HCT116 (cell line): ENCODE measurements at regions not wholly inside any gene's neighbourhood (a gene's known extent, or its start where the extent isn't known, plus 50 kb on each side); places are given as distances from the start of the nearest gene placed in this dataset.

ENCODE experiments used
- ATAC-seq: fragments of 200-7000 bp; cut with Tn5 transposase; 2 replicates; pipeline ENCODE4 v1.9.1; 2020; ENCODE audit warnings: mild to moderate bottlenecking, moderate library complexity
- BruUV-seq: library from RNA; stranded (reverse); fragments of 400-500 nt; replicated peaks from 2 replicates; lab custom pipeline; 2021; lab: Mats Ljungman, UMichigan
- CTCF ChIA-PET: fragments of 300-600 bp; sonication (Branson Sonifier 250); formaldehyde crosslinking; loops from one replicate; lab custom pipeline; 2021; ENCODE audit warnings: antibody characterized with exemption; lab: Charles Lee
- POLR2A ChIA-PET: fragments of 300-600, 350-600 bp; sonication (Branson Sonifier 250); formaldehyde crosslinking; loops from one replicate; lab custom pipeline; 2021; ENCODE audit warnings: antibody characterized with exemption; lab: Charles Lee
- RAD21 ChIA-PET, 2 experiments: fragments of 300-600 bp; sonication (Branson Sonifier 250); formaldehyde crosslinking; loops; one replicate each; lab custom pipeline; 2023; ENCODE audit warnings: low total read pairs in 2 of 2; ENCODE audit not compliant: uncharacterized antibody in 2 of 2, unreplicated experiment in 2 of 2, low non-redundant PET in 1 of 2; lab: Charles Lee
- DNase-seq: peaks from one replicate; pipeline ENCODE4 v3.0.0-alpha.2; 2010; ENCODE audit warnings: low read depth, low spot score
- H2AFZ ChIP-seq: fragments of 200-600 bp; shearing (Covaris generic), sonication (generic); 2 replicates; pipeline ENCODE4 v1.6.1; 2017; ENCODE audit warnings: low read depth, mixed run types, mixed read lengths, antibody characterized with exemption, low read length; ENCODE audit not compliant: poor library complexity, severe bottlenecking
- H3K27ac ChIP-seq: 2 replicates; pipeline ENCODE4 v1.5.1; 2012; ENCODE audit warnings: low read depth, low read length
- H3K27me3 ChIP-seq: fragments of 200-600 bp; sonication (generic); 2 replicates; pipeline ENCODE4 v1.6.1; 2016; ENCODE audit warnings: mixed run types, low read length, mixed read lengths; ENCODE audit not compliant: insufficient read depth
- H3K36me3 ChIP-seq, 2 experiments: fragments of 200-500 bp in 1 of 2; fragments of 200-600 bp in 1 of 2; sonication (Bioruptor generic) in 1 of 2; sonication (generic) in 1 of 2; 2 replicates each; pipeline versions ENCODE4 v1.5.1 to v1.6.1; 2014 to 2016; ENCODE audit warnings: low read length in 2 of 2, inconsistent platforms in 1 of 2, mixed read lengths in 1 of 2, mixed run types in 1 of 2; ENCODE audit not compliant: insufficient read depth in 2 of 2, control insufficient read depth in 1 of 2
- H3K4me1 ChIP-seq, 2 experiments: fragments of 200-600 bp in 1 of 2; sonication (generic) in 1 of 2; 2 replicates each; pipeline versions ENCODE4 v1.5.1 to v1.6.1; 2012 to 2017; ENCODE audit warnings: low read length in 2 of 2, inconsistent platforms in 1 of 2, mild to moderate bottlenecking in 1 of 2, mixed read lengths in 1 of 2, mixed run types in 1 of 2, moderate library complexity in 1 of 2; ENCODE audit not compliant: insufficient read depth in 2 of 2, control insufficient read depth in 1 of 2
- H3K4me2 ChIP-seq: fragments of 200-600 bp; sonication (generic); 2 replicates; pipeline ENCODE4 v1.6.1; 2017; ENCODE audit warnings: mixed run types, low read length, mixed read lengths
- H3K4me3 ChIP-seq, 2 experiments: fragments of 200-600 bp in 1 of 2; sonication (generic) in 1 of 2; replicated peaks in 1 of 2; 2 replicates each; pipeline ENCODE4 v1.5.1; 2011 to 2016; ENCODE audit warnings: low read length in 2 of 2, control low read depth in 1 of 2, low read depth in 1 of 2, mild to moderate bottlenecking in 1 of 2, mixed read lengths in 1 of 2, mixed run types in 1 of 2
- H3K79me2 ChIP-seq: fragments of 200-600 bp; sonication (generic); 2 replicates; pipeline ENCODE4 v1.6.1; 2017; ENCODE audit warnings: mild to moderate bottlenecking, mixed run types, low read length, moderate library complexity, mixed read lengths; ENCODE audit not compliant: insufficient read depth
- H3K9ac ChIP-seq: fragments of 200-600 bp; sonication (generic); 2 replicates; pipeline ENCODE4 v1.6.1; 2016; ENCODE audit warnings: low read length, mixed read lengths
- H3K9me2 ChIP-seq: fragments of 200-600 bp; sonication (generic), shearing (Covaris generic); 2 replicates; pipeline ENCODE4 v1.6.1; 2017; ENCODE audit warnings: mixed run types, mild to moderate bottlenecking, moderate library complexity; ENCODE audit not compliant: insufficient read depth
- H3K9me3 ChIP-seq, 2 experiments: fragments of 200-500 bp in 1 of 2; fragments of 200-600 bp in 1 of 2; sonication (Bioruptor generic) in 1 of 2; sonication (generic) in 1 of 2; 2 replicates each; pipeline ENCODE4 v1.6.1; 2014 to 2017; ENCODE audit warnings: low read length in 2 of 2, mixed read lengths in 2 of 2, inconsistent platforms in 1 of 2, low read depth in 1 of 2, mild to moderate bottlenecking in 1 of 2, mixed run types in 1 of 2, moderate library complexity in 1 of 2; ENCODE audit not compliant: control insufficient read depth in 1 of 2, insufficient read depth in 1 of 2
- H4K20me1 ChIP-seq: fragments of 200-600 bp; sonication (generic), shearing (Covaris generic); 2 replicates; pipeline ENCODE4 v1.6.1; 2017; ENCODE audit warnings: mixed run types, mild to moderate bottlenecking, moderate library complexity; ENCODE audit not compliant: insufficient read depth
- ATF3 ChIP-seq: IDR thresholded peaks from 2 replicates; pipeline ENCODE4 v1.6.1; 2012
- CBX3 ChIP-seq: IDR thresholded peaks from 2 replicates; pipeline ENCODE4 v1.6.1; 2012; ENCODE audit warnings: low read depth
- CEBPB ChIP-seq: IDR thresholded peaks from 2 replicates; pipeline ENCODE4 v1.6.1; 2012; ENCODE audit warnings: low read depth
- ELF1 ChIP-seq: IDR thresholded peaks from 2 replicates; pipeline ENCODE4 v1.6.1; 2012; ENCODE audit warnings: low read depth, borderline replicate concordance
- EZH2 ChIP-seq: fragments of 200-600 bp; sonication (generic); IDR thresholded peaks from 2 replicates; pipeline ENCODE4 v1.6.1; 2017; ENCODE audit warnings: antibody characterized with exemption, mixed run types
- EZH2phosphoT487 ChIP-seq: fragments of 200-600 bp; IDR thresholded peaks from 2 replicates; pipeline ENCODE4 v1.6.1; 2018; ENCODE audit warnings: antibody characterized with exemption, borderline replicate concordance
- FOSL1 ChIP-seq: IDR thresholded peaks from 2 replicates; pipeline ENCODE4 v1.6.1; 2012; ENCODE audit warnings: low read depth
- JUND ChIP-seq: IDR thresholded peaks from 2 replicates; pipeline ENCODE4 v1.6.1; 2012
- MAX ChIP-seq: IDR thresholded peaks from 2 replicates; pipeline ENCODE4 v1.6.1; 2012
- POLR2A ChIP-seq: IDR thresholded peaks from 2 replicates; pipeline ENCODE4 v1.7.0; 2011; ENCODE audit warnings: borderline replicate concordance; ENCODE audit not compliant: insufficient read depth, insufficient read length; ENCODE audit errors: extremely low read depth
- REST ChIP-seq: IDR thresholded peaks from 2 replicates; pipeline ENCODE4 v1.6.1; 2012; ENCODE audit warnings: low read depth
- SIN3A ChIP-seq: IDR thresholded peaks from 2 replicates; pipeline ENCODE4 v1.6.1; 2012; ENCODE audit warnings: low read depth
- SP1 ChIP-seq: IDR thresholded peaks from 2 replicates; pipeline ENCODE4 v1.6.1; 2012; ENCODE audit warnings: low read depth
- SRF ChIP-seq: IDR thresholded peaks from 2 replicates; pipeline ENCODE4 v1.6.1; 2012; ENCODE audit warnings: low read depth
- TCF7L2 ChIP-seq: IDR thresholded peaks from 2 replicates; pipeline ENCODE4 v1.7.0; 2011; ENCODE audit warnings: borderline replicate concordance, inconsistent platforms; ENCODE audit not compliant: insufficient read depth, insufficient read length; ENCODE audit errors: extremely low read depth
- YY1 ChIP-seq: IDR thresholded peaks from 2 replicates; pipeline ENCODE4 v1.6.1; 2011; ENCODE audit warnings: low read length, low read depth, moderate library complexity, mild to moderate bottlenecking; ENCODE audit not compliant: insufficient replicate concordance; ENCODE audit errors: extremely low read depth
- ZFX ChIP-seq: fragments of 450-650 bp; IDR thresholded peaks from 2 replicates; pipeline ENCODE4 v1.6.1; 2017
- intact Hi-C: fragments of 100-400 bp; cut with micrococcal nuclease; formaldehyde crosslinking; loops from 2 replicates; pipeline ENCODE4 v1.10.0; 2022

- no peak for TF ChIP-seq CEBPB
Measured at GRCh38 chr6:68010936-68011335, 624.1 kb upstream of the ADGRB3 start (continued).

GRCh38 chr6:68008445-68008844, 626.6 kb upstream of the ADGRB3 start:
- ChIA-PET CTCF (no interaction called here), POLR2A (no interaction called here), RAD21 (no interaction called here)
- Histone ChIP-seq H3K4me3 (no peak overlapping the region), H3K4me1 (no peaks in the 10 kb centered on the region), H2AFZ (no peak overlapping the region), H3K9me2 (no peaks in the 10 kb centered on the region), H3K79me2 (no peaks in the 10 kb centered on the region), H3K27ac (no peak overlapping the region), H3K4me2 (no peak overlapping the region), H3K9ac (no peak overlapping the region), H3K36me3 (no peaks in the 10 kb centered on the region), H3K27me3 (no peaks in the 10 kb centered on the region), H3K9me3 (peaks cover 3 to 18% of the 10 kb centered on the region in 2 experiments; a peak in 2 of 4 replicates), H4K20me1 (no peaks in the 10 kb centered on the region)
- TF ChIP-seq CBX3 (no peak), FOSL1 (no peak), TCF7L2 (no peak), SP1 (no peak), EZH2 (no peak), SIN3A (no peak), REST (no peak), ATF3 (no peak), MAX (no peak), SRF (no peak), ZFX (no peak), ELF1 (no peak), POLR2A (no peak), JUND (no peak), EZH2phosphoT487 (no peak), YY1 (no peak)
- BruUV-seq = no TSS peak
- DNase-seq = no peak
- ATAC-seq = no peak
- intact Hi-C loops = no loop called here
